OCI-LY7 (cell line): ENCODE measurements at regions not wholly inside any gene's neighbourhood (a gene's known extent, or its start where the extent isn't known, plus 50 kb on each side); places are given as distances from the start of the nearest gene placed in this dataset.
"Not testable (repeated sequence)": the region's sequence is repeated elsewhere in the genome, so short reads cannot be mapped to it uniquely, and the experiment has no call there.

Experiments used
- BruUV-seq: library from RNA; stranded (reverse); fragments of 400-500 nt; replicated peaks from 2 replicates; lab custom pipeline; 2021; lab: Mats Ljungman, UMichigan
- CTCF ChIA-PET: fragments of 300-600 bp; sonication (Branson Sonifier 250); formaldehyde crosslinking; loops from one replicate; lab custom pipeline; 2022; ENCODE audit warnings: antibody characterized with exemption; ENCODE audit not compliant: unreplicated experiment; lab: Charles Lee
- POLR2A ChIA-PET: fragments of 300-600 bp; sonication (Branson Sonifier 250); formaldehyde crosslinking; loops from one replicate; lab custom pipeline; 2022; ENCODE audit warnings: antibody characterized with exemption; lab: Charles Lee
- DNase-seq: peaks from one replicate; pipeline ENCODE4 v3.0.0-alpha.2; 2015; ENCODE audit warnings: low spot score
- H2AFZ ChIP-seq: fragments of 200-600 bp; sonication (generic), shearing (Covaris generic); 2 replicates; pipeline ENCODE4 v1.6.1; 2014; ENCODE audit warnings: mild to moderate bottlenecking, antibody characterized with exemption, low read length, moderate library complexity
- H3K27ac ChIP-seq: fragments of 200-600 bp; sonication (generic); 2 replicates; pipeline ENCODE4 v1.5.1; 2014; ENCODE audit warnings: mixed run types, low read depth, mild to moderate bottlenecking, moderate library complexity, low read length, inconsistent platforms; ENCODE audit not compliant: poor library complexity, severe bottlenecking
- H3K36me3 ChIP-seq: fragments of 200-600 bp; sonication (generic); 2 replicates; pipeline ENCODE4 v1.6.1; 2014; ENCODE audit warnings: mild to moderate bottlenecking, antibody characterized with exemption, low read length, moderate library complexity, mixed read lengths; ENCODE audit not compliant: insufficient read depth
- H3K4me1 ChIP-seq: fragments of 200-600 bp; sonication (generic); 2 replicates; pipeline ENCODE4 v1.5.1; 2014; ENCODE audit warnings: mild to moderate bottlenecking, low read length; ENCODE audit not compliant: insufficient read depth, poor library complexity, severe bottlenecking
- H3K4me2 ChIP-seq: fragments of 200-600 bp; sonication (generic); 2 replicates; pipeline ENCODE4 v1.6.1; 2014; ENCODE audit warnings: mild to moderate bottlenecking, low read length
- H3K4me3 ChIP-seq: fragments of 200-600 bp; sonication (generic); 2 replicates; pipeline ENCODE4 v1.5.1; 2014; ENCODE audit warnings: mild to moderate bottlenecking, low read depth, low read length; ENCODE audit not compliant: poor library complexity, severe bottlenecking
- H3K79me2 ChIP-seq: fragments of 200-600 bp; sonication (generic); 2 replicates; pipeline ENCODE4 v1.6.1; 2016; ENCODE audit warnings: low read depth, mild to moderate bottlenecking, low read length, moderate library complexity, mixed read lengths; ENCODE audit not compliant: insufficient read depth
- H3K9me2 ChIP-seq: fragments of 200-600 bp; sonication (generic); 2 replicates; pipeline ENCODE4 v1.6.1; 2016; ENCODE audit warnings: mild to moderate bottlenecking, low read length, mixed read lengths; ENCODE audit not compliant: insufficient read depth
- H3K9me3 ChIP-seq: fragments of 200-600 bp; sonication (generic); 2 replicates; pipeline ENCODE4 v1.6.1; 2014; ENCODE audit warnings: mild to moderate bottlenecking, mixed run types, low read length, mixed read lengths
- H4K20me1 ChIP-seq: fragments of 200-600 bp; sonication (generic); 2 replicates; pipeline ENCODE4 v1.6.1; 2014; ENCODE audit warnings: mild to moderate bottlenecking, antibody characterized with exemption, low read length, moderate library complexity, mixed read lengths; ENCODE audit not compliant: insufficient read depth
- CTCF ChIP-seq: fragments of 200-600 bp; sonication (generic); conservative IDR thresholded peaks from 2 replicates; pipeline ENCODE4 v1.5.1; 2014; ENCODE audit warnings: mild to moderate bottlenecking, antibody characterized with exemption, low read length, moderate library complexity, mixed read lengths
- EZH2phosphoT487 ChIP-seq: fragments of 200-600 bp; sonication (generic); IDR thresholded peaks from 2 replicates; pipeline ENCODE4 v1.6.1; 2018; ENCODE audit warnings: low read depth, borderline replicate concordance, mild to moderate bottlenecking, mixed run types, antibody characterized with exemption, low read length, moderate library complexity, mixed read lengths
- intact Hi-C: fragments of 100-400 bp; cut with micrococcal nuclease; formaldehyde crosslinking; loops from one replicate; pipeline ENCODE4 v1.10.0; 2022; ENCODE audit not compliant: unreplicated experiment

- no peak for TF ChIP-seq CTCF
- no peak for TF ChIP-seq EZH2phosphoT487
- Histone ChIP-seq H3K9me3 (no peaks in the 10 kb centered on the region), H3K4me2 (no peak overlapping the region), H3K27ac (no peak overlapping the region), H3K79me2 (no peaks in the 10 kb centered on the region), H2AFZ (no peak overlapping the region), H3K4me3 (no peak overlapping the region), H3K4me1 (no peaks in the 10 kb centered on the region), H3K36me3 (no peaks in the 10 kb centered on the region), H3K9me2 (no peaks in the 10 kb centered on the region), H4K20me1 (no peaks in the 10 kb centered on the region)
- ChIA-PET CTCF (no interaction called here), POLR2A (interaction anchor here (0.7 kb wide), 1 partner anchor 13 kb away, joined by 3 read pairs; no protein-coding TSS in a partner anchor)
- intact Hi-C loops, result no loop called here
- DNase-seq, result no peak
- no TSS peak for BruUV-seq
Observed at GRCh38 chr16:60142619-60143347, 1408.7 kb upstream of the GOT2 start.

- H2AFZ ChIP-seq, result no peak overlapping the region
- no peaks in the 10 kb centered on the region for H3K9me2 ChIP-seq
- no peak overlapping the region for H3K27ac ChIP-seq
- H3K4me3 ChIP-seq, result no peak overlapping the region
- H3K4me1 ChIP-seq, result no peaks in the 10 kb centered on the region
- intact Hi-C loops, result no loop called here
- no TSS peak for BruUV-seq
- no peaks in the 10 kb centered on the region for H3K79me2 ChIP-seq
- TF ChIP-seq EZH2phosphoT487 (no peak), CTCF (no peak)
- CTCF ChIA-PET, result no interaction called here
- POLR2A ChIA-PET, result no interaction called here
- no peaks in the 10 kb centered on the region for H3K36me3 ChIP-seq
- no peaks in the 10 kb centered on the region for H3K9me3 ChIP-seq
- no peak for DNase-seq
- no peaks in the 10 kb centered on the region for H4K20me1 ChIP-seq
- no peak overlapping the region for H3K4me2 ChIP-seq
Observed at GRCh38 chr16:60137891-60138290, 1403.8 kb upstream of the GOT2 start.

GRCh38 chr16:60127196-60127595 is 1393.1 kb upstream of the GOT2 start:
- intact Hi-C loops, result no loop called here
- H4K20me1 ChIP-seq, result no peaks in the 10 kb centered on the region
- no peaks in the 10 kb centered on the region for H3K36me3 ChIP-seq
- no peak overlapping the region for H3K27ac ChIP-seq
- H3K79me2 ChIP-seq, result no peaks in the 10 kb centered on the region
- no peaks in the 10 kb centered on the region for H3K9me3 ChIP-seq
- ChIA-PET CTCF (no interaction called here), POLR2A (no interaction called here)
- no peak for TF ChIP-seq CTCF
- TF ChIP-seq EZH2phosphoT487, result no peak
- H3K4me2 ChIP-seq, result no peak overlapping the region
- no peaks in the 10 kb centered on the region for H3K9me2 ChIP-seq
- no TSS peak for BruUV-seq
- H3K4me3 ChIP-seq, result no peak overlapping the region
- H3K4me1 ChIP-seq, result no peaks in the 10 kb centered on the region
- no peak overlapping the region for H2AFZ ChIP-seq
- no peak for DNase-seq

GRCh38 chr16:60126115-60126514 is 1392.0 kb upstream of the GOT2 start:
- DNase-seq, intact Hi-C loops, H3K79me2 ChIP-seq, H4K20me1 ChIP-seq, H3K9me3 ChIP-seq, BruUV-seq, H3K4me1 ChIP-seq, H2AFZ ChIP-seq, H3K4me3 ChIP-seq, H3K27ac ChIP-seq, CTCF ChIA-PET, POLR2A ChIA-PET, H3K4me2 ChIP-seq, H3K36me3 ChIP-seq, H3K9me2 ChIP-seq: not testable (repeated sequence)
